HCT116 (cell line): ENCODE measurements at regions not wholly inside any gene's neighbourhood (a gene's known extent, or its start where the extent isn't known, plus 50 kb on each side); places are given as distances from the start of the nearest gene placed in this dataset.

Source experiments
- ATAC-seq: fragments of 200-7000 bp; cut with Tn5 transposase; 2 replicates; pipeline ENCODE4 v1.9.1; 2020; ENCODE audit warnings: mild to moderate bottlenecking, moderate library complexity
- BruUV-seq: library from RNA; stranded (reverse); fragments of 400-500 nt; replicated peaks from 2 replicates; lab custom pipeline; 2021; lab: Mats Ljungman, UMichigan
- CTCF ChIA-PET: fragments of 300-600 bp; sonication (Branson Sonifier 250); formaldehyde crosslinking; loops from one replicate; lab custom pipeline; 2021; ENCODE audit warnings: antibody characterized with exemption; lab: Charles Lee
- POLR2A ChIA-PET: fragments of 300-600, 350-600 bp; sonication (Branson Sonifier 250); formaldehyde crosslinking; loops from one replicate; lab custom pipeline; 2021; ENCODE audit warnings: antibody characterized with exemption; lab: Charles Lee
- RAD21 ChIA-PET, 2 experiments: fragments of 300-600 bp; sonication (Branson Sonifier 250); formaldehyde crosslinking; loops; one replicate each; lab custom pipeline; 2023; ENCODE audit warnings: low total read pairs in 2 of 2; ENCODE audit not compliant: uncharacterized antibody in 2 of 2, unreplicated experiment in 2 of 2, low non-redundant PET in 1 of 2; lab: Charles Lee
- DNase-seq: peaks from one replicate; pipeline ENCODE4 v3.0.0-alpha.2; 2010; ENCODE audit warnings: low read depth, low spot score
- H2AFZ ChIP-seq: fragments of 200-600 bp; shearing (Covaris generic), sonication (generic); 2 replicates; pipeline ENCODE4 v1.6.1; 2017; ENCODE audit warnings: low read depth, mixed run types, mixed read lengths, antibody characterized with exemption, low read length; ENCODE audit not compliant: poor library complexity, severe bottlenecking
- H3K27ac ChIP-seq: 2 replicates; pipeline ENCODE4 v1.5.1; 2012; ENCODE audit warnings: low read depth, low read length
- H3K27me3 ChIP-seq: fragments of 200-600 bp; sonication (generic); 2 replicates; pipeline ENCODE4 v1.6.1; 2016; ENCODE audit warnings: mixed run types, low read length, mixed read lengths; ENCODE audit not compliant: insufficient read depth
- H3K36me3 ChIP-seq, 2 experiments: fragments of 200-500 bp in 1 of 2; fragments of 200-600 bp in 1 of 2; sonication (Bioruptor generic) in 1 of 2; sonication (generic) in 1 of 2; 2 replicates each; pipeline versions ENCODE4 v1.5.1 to v1.6.1; 2014 to 2016; ENCODE audit warnings: low read length in 2 of 2, inconsistent platforms in 1 of 2, mixed read lengths in 1 of 2, mixed run types in 1 of 2; ENCODE audit not compliant: insufficient read depth in 2 of 2, control insufficient read depth in 1 of 2
- H3K4me1 ChIP-seq, 2 experiments: fragments of 200-600 bp in 1 of 2; sonication (generic) in 1 of 2; 2 replicates each; pipeline versions ENCODE4 v1.5.1 to v1.6.1; 2012 to 2017; ENCODE audit warnings: low read length in 2 of 2, inconsistent platforms in 1 of 2, mild to moderate bottlenecking in 1 of 2, mixed read lengths in 1 of 2, mixed run types in 1 of 2, moderate library complexity in 1 of 2; ENCODE audit not compliant: insufficient read depth in 2 of 2, control insufficient read depth in 1 of 2
- H3K4me2 ChIP-seq: fragments of 200-600 bp; sonication (generic); 2 replicates; pipeline ENCODE4 v1.6.1; 2017; ENCODE audit warnings: mixed run types, low read length, mixed read lengths
- H3K4me3 ChIP-seq, 2 experiments: fragments of 200-600 bp in 1 of 2; sonication (generic) in 1 of 2; replicated peaks in 1 of 2; 2 replicates each; pipeline ENCODE4 v1.5.1; 2011 to 2016; ENCODE audit warnings: low read length in 2 of 2, control low read depth in 1 of 2, low read depth in 1 of 2, mild to moderate bottlenecking in 1 of 2, mixed read lengths in 1 of 2, mixed run types in 1 of 2
- H3K79me2 ChIP-seq: fragments of 200-600 bp; sonication (generic); 2 replicates; pipeline ENCODE4 v1.6.1; 2017; ENCODE audit warnings: mild to moderate bottlenecking, mixed run types, low read length, moderate library complexity, mixed read lengths; ENCODE audit not compliant: insufficient read depth
- H3K9ac ChIP-seq: fragments of 200-600 bp; sonication (generic); 2 replicates; pipeline ENCODE4 v1.6.1; 2016; ENCODE audit warnings: low read length, mixed read lengths
- H3K9me2 ChIP-seq: fragments of 200-600 bp; sonication (generic), shearing (Covaris generic); 2 replicates; pipeline ENCODE4 v1.6.1; 2017; ENCODE audit warnings: mixed run types, mild to moderate bottlenecking, moderate library complexity; ENCODE audit not compliant: insufficient read depth
- H3K9me3 ChIP-seq, 2 experiments: fragments of 200-500 bp in 1 of 2; fragments of 200-600 bp in 1 of 2; sonication (Bioruptor generic) in 1 of 2; sonication (generic) in 1 of 2; 2 replicates each; pipeline ENCODE4 v1.6.1; 2014 to 2017; ENCODE audit warnings: low read length in 2 of 2, mixed read lengths in 2 of 2, inconsistent platforms in 1 of 2, low read depth in 1 of 2, mild to moderate bottlenecking in 1 of 2, mixed run types in 1 of 2, moderate library complexity in 1 of 2; ENCODE audit not compliant: control insufficient read depth in 1 of 2, insufficient read depth in 1 of 2
- H4K20me1 ChIP-seq: fragments of 200-600 bp; sonication (generic), shearing (Covaris generic); 2 replicates; pipeline ENCODE4 v1.6.1; 2017; ENCODE audit warnings: mixed run types, mild to moderate bottlenecking, moderate library complexity; ENCODE audit not compliant: insufficient read depth
- POLR2A ChIP-seq: IDR thresholded peaks from 2 replicates; pipeline ENCODE4 v1.7.0; 2011; ENCODE audit warnings: borderline replicate concordance; ENCODE audit not compliant: insufficient read depth, insufficient read length; ENCODE audit errors: extremely low read depth
- SP1 ChIP-seq: IDR thresholded peaks from 2 replicates; pipeline ENCODE4 v1.6.1; 2012; ENCODE audit warnings: low read depth
- SRF ChIP-seq: IDR thresholded peaks from 2 replicates; pipeline ENCODE4 v1.6.1; 2012; ENCODE audit warnings: low read depth
- YY1 ChIP-seq: IDR thresholded peaks from 2 replicates; pipeline ENCODE4 v1.6.1; 2011; ENCODE audit warnings: low read length, low read depth, moderate library complexity, mild to moderate bottlenecking; ENCODE audit not compliant: insufficient replicate concordance; ENCODE audit errors: extremely low read depth
- ZFX ChIP-seq: fragments of 450-650 bp; IDR thresholded peaks from 2 replicates; pipeline ENCODE4 v1.6.1; 2017
- intact Hi-C: fragments of 100-400 bp; cut with micrococcal nuclease; formaldehyde crosslinking; loops from 2 replicates; pipeline ENCODE4 v1.10.0; 2022
- TF ChIP-seq, protein P1 (sequence below): IDR thresholded peaks from 2 replicates; pipeline ENCODE4 v1.6.1; 2012; ENCODE audit warnings: low read depth
- TF ChIP-seq, protein P2 (sequence below), 3 experiments: fragments of 200-600 bp in 1 of 3; sonication (generic) in 1 of 3; IDR thresholded peaks in 2 of 3; conservative IDR thresholded peaks in 1 of 3; 2 replicates each; pipeline ENCODE4 v1.5.1; 2012 to 2017; ENCODE audit warnings: low read depth in 2 of 3, low read length in 2 of 3, antibody characterized with exemption in 1 of 3, borderline replicate concordance in 1 of 3, control low read depth in 1 of 3, mild to moderate bottlenecking in 1 of 3, mixed read lengths in 1 of 3, mixed run types in 1 of 3, moderate library complexity in 1 of 3; ENCODE audit not compliant: insufficient read depth in 1 of 3

DNA sequence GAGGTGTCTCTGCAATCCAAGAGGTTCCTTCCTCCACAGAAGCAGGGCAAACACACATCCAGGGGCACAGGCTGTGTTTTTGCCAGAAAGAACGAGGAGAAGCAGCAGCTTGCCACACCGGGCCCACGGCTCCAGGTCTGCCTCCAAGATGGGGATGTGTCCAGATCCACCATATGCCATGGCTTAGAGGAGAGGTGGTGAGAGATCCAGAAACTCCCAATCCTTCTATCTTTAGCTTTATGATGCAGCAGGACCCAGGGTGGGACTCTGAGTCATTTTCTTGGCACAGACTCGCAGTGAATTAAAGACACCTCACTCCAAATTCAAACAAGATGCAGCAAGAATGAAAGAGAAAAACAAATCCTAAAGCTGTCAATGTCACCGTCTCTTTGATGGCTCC is 481.4 kb upstream of the TMEM132C start:
- RAD21 ChIA-PET, result no interaction called here
- Histone ChIP-seq H4K20me1 (no peaks in the 10 kb centered on the region), H3K4me3 (no peak overlapping the region), H2AFZ (no peak overlapping the region), H3K9ac (no peak overlapping the region), H3K36me3 (no peaks in the 10 kb centered on the region), H3K4me1 (no peaks in the 10 kb centered on the region), H3K79me2 (no peaks in the 10 kb centered on the region), H3K9me3 (peaks cover 12 to 18% of the 10 kb centered on the region in 2 experiments; a peak in 2 of 4 replicates), H3K27me3 (no peaks in the 10 kb centered on the region), H3K27ac (no peak overlapping the region), H3K9me2 (no peaks in the 10 kb centered on the region), H3K4me2 (no peak overlapping the region)
- DNase-seq (no peak), ATAC-seq (no peak)
- CTCF ChIA-PET, result no interaction called here
- intact Hi-C loops, result no loop called here
- no TSS peak for BruUV-seq
- TF ChIP-seq YY1 (no peak), SP1 (no peak), SRF (no peak), ZFX (no peak), POLR2A (no peak)
- TF ChIP-seq, protein P1, sequence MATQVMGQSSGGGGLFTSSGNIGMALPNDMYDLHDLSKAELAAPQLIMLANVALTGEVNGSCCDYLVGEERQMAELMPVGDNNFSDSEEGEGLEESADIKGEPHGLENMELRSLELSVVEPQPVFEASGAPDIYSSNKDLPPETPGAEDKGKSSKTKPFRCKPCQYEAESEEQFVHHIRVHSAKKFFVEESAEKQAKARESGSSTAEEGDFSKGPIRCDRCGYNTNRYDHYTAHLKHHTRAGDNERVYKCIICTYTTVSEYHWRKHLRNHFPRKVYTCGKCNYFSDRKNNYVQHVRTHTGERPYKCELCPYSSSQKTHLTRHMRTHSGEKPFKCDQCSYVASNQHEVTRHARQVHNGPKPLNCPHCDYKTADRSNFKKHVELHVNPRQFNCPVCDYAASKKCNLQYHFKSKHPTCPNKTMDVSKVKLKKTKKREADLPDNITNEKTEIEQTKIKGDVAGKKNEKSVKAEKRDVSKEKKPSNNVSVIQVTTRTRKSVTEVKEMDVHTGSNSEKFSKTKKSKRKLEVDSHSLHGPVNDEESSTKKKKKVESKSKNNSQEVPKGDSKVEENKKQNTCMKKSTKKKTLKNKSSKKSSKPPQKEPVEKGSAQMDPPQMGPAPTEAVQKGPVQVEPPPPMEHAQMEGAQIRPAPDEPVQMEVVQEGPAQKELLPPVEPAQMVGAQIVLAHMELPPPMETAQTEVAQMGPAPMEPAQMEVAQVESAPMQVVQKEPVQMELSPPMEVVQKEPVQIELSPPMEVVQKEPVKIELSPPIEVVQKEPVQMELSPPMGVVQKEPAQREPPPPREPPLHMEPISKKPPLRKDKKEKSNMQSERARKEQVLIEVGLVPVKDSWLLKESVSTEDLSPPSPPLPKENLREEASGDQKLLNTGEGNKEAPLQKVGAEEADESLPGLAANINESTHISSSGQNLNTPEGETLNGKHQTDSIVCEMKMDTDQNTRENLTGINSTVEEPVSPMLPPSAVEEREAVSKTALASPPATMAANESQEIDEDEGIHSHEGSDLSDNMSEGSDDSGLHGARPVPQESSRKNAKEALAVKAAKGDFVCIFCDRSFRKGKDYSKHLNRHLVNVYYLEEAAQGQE, result no peak
- TF ChIP-seq, protein P2, sequence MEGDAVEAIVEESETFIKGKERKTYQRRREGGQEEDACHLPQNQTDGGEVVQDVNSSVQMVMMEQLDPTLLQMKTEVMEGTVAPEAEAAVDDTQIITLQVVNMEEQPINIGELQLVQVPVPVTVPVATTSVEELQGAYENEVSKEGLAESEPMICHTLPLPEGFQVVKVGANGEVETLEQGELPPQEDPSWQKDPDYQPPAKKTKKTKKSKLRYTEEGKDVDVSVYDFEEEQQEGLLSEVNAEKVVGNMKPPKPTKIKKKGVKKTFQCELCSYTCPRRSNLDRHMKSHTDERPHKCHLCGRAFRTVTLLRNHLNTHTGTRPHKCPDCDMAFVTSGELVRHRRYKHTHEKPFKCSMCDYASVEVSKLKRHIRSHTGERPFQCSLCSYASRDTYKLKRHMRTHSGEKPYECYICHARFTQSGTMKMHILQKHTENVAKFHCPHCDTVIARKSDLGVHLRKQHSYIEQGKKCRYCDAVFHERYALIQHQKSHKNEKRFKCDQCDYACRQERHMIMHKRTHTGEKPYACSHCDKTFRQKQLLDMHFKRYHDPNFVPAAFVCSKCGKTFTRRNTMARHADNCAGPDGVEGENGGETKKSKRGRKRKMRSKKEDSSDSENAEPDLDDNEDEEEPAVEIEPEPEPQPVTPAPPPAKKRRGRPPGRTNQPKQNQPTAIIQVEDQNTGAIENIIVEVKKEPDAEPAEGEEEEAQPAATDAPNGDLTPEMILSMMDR (IDR thresholded peaks at IDR 0.05 in 2 of 3, conservative IDR thresholded peaks at IDR 0.05 in 1 of 3; ENCODE audit: borderline replicate concordance in 1 of 3, insufficient read depth in 1 of 3, low read depth in 2 of 3, low read length in 2 of 3), result no peak
- POLR2A ChIA-PET, result no interaction called here
